Endothelial cell of umbilical vein (primary cell): ENCODE measurements at regions not wholly inside any gene's neighbourhood (a gene's known extent, or its start where the extent isn't known, plus 50 kb on each side); places are given as distances from the start of the nearest gene placed in this dataset.

ENCODE experiments used
- BruUV-seq: library from RNA; stranded (reverse); fragments of 400-500 nt; replicated peaks from 2 replicates; lab custom pipeline; 2021; lab: Mats Ljungman, UMichigan
- CTCF ChIA-PET: fragments of 300-600, 350-600 bp; sonication (Branson Sonifier 250); formaldehyde crosslinking; loops from one replicate; lab custom pipeline; 2021; ENCODE audit warnings: antibody characterized with exemption, inconsistent platforms; lab: Charles Lee
- POLR2A ChIA-PET: fragments of 300-600, 350-600 bp; sonication (Branson Sonifier 250); formaldehyde crosslinking; loops from one replicate; lab custom pipeline; 2021; ENCODE audit warnings: antibody characterized with exemption, inconsistent platforms; lab: Charles Lee
- DNase-seq: peaks from one replicate; pipeline ENCODE4 v3.0.0-alpha.2; 2011; ENCODE audit warnings: low read depth, low spot score
- FAIRE-seq: peaks from 2 replicates; lab custom pipeline; 2011; peaks lifted over from hg19 to GRCh38; lab: Jason Lieb, UNC
- H2AFZ ChIP-seq: 2 replicates; pipeline ENCODE4 v1.6.0; 2012; ENCODE audit warnings: low read depth, low read length, control low read depth, inconsistent platforms
- H3K27ac ChIP-seq: 2 replicates; pipeline ENCODE4 v1.5.1; 2011; ENCODE audit warnings: low read depth, mild to moderate bottlenecking, control low read depth, low read length, moderate library complexity; ENCODE audit not compliant: insufficient read depth
- H3K27me3 ChIP-seq, 2 experiments: 2 replicates each; pipeline versions ENCODE4 v1.6.0 to v1.6.1; 2011; ENCODE audit warnings: low read length in 2 of 2, mixed read lengths in 1 of 2; ENCODE audit not compliant: control insufficient read depth in 2 of 2, insufficient read depth in 2 of 2
- H3K36me3 ChIP-seq, 2 experiments: 2 replicates in 1 of 2; 3 replicates in 1 of 2; pipeline ENCODE4 v1.5.1; 2011; ENCODE audit warnings: low read length in 2 of 2, mild to moderate bottlenecking in 1 of 2, moderate library complexity in 1 of 2; ENCODE audit not compliant: control insufficient read depth in 2 of 2, insufficient read depth in 2 of 2; ENCODE audit errors: extremely low read depth in 1 of 2
- H3K4me1 ChIP-seq: 3 replicates; pipeline ENCODE4 v1.5.1; 2011; ENCODE audit warnings: mild to moderate bottlenecking, low read length; ENCODE audit not compliant: control insufficient read depth, insufficient read depth; ENCODE audit errors: extremely low read depth
- H3K4me2 ChIP-seq: 2 replicates; pipeline ENCODE4 v1.6.1; 2011; ENCODE audit warnings: low read length, control low read depth, mixed read lengths; ENCODE audit not compliant: insufficient read depth
- H3K4me3 ChIP-seq, 3 experiments: fragments of 200-600 bp in 1 of 3; sonication (generic), shearing (Covaris generic) in 1 of 3; replicated peaks in 1 of 3; 2 replicates each; pipeline ENCODE4 v1.5.1; 2011 to 2016; ENCODE audit warnings: control low read depth in 3 of 3, low read length in 3 of 3, mild to moderate bottlenecking in 2 of 3, inconsistent platforms in 1 of 3, low read depth in 1 of 3, moderate library complexity in 1 of 3; ENCODE audit not compliant: insufficient read depth in 1 of 3
- H3K79me2 ChIP-seq: 2 replicates; pipeline ENCODE4 v1.6.0; 2012; ENCODE audit warnings: low read length, inconsistent platforms; ENCODE audit not compliant: control insufficient read depth, insufficient read depth
- H3K9ac ChIP-seq: replicated peaks from 2 replicates; pipeline ENCODE3; 2011; ENCODE audit warnings: low read length, control low read depth; ENCODE audit not compliant: insufficient read depth; ENCODE audit errors: extremely low read depth
- H3K9me1 ChIP-seq: replicated peaks from 3 replicates; pipeline ENCODE4 v1.6.0; 2011; ENCODE audit warnings: mild to moderate bottlenecking, low read length; ENCODE audit not compliant: control insufficient read depth, insufficient read depth; ENCODE audit errors: extremely low read depth
- H3K9me3 ChIP-seq: replicated peaks from 2 replicates; pipeline ENCODE4 v1.5.1; 2012; ENCODE audit warnings: low read length, inconsistent platforms; ENCODE audit not compliant: control insufficient read depth, insufficient read depth
- H4K20me1 ChIP-seq: replicated peaks from 2 replicates; pipeline ENCODE3; 2011; ENCODE audit warnings: mild to moderate bottlenecking, low read length; ENCODE audit not compliant: control insufficient read depth, insufficient read depth; ENCODE audit errors: extremely low read depth
- EZH2 ChIP-seq: IDR thresholded peaks from 2 replicates; pipeline ENCODE4 v1.6.1; 2012; ENCODE audit warnings: borderline replicate concordance, low read depth, mild to moderate bottlenecking, moderate library complexity, low read length, inconsistent platforms; ENCODE audit not compliant: severe bottlenecking
- FOS ChIP-seq: IDR thresholded peaks from 2 replicates; pipeline ENCODE4 v1.6.1; 2011; ENCODE audit warnings: mild to moderate bottlenecking, low read length, moderate library complexity, borderline replicate concordance; ENCODE audit not compliant: insufficient read depth
- GATA2 ChIP-seq: IDR thresholded peaks from 2 replicates; pipeline ENCODE4 v1.7.0; 2011; ENCODE audit warnings: low read depth, mild to moderate bottlenecking, moderate library complexity, mixed read lengths, low read length; ENCODE audit not compliant: insufficient read length, insufficient read depth
- JUN ChIP-seq: IDR thresholded peaks from 2 replicates; pipeline ENCODE4 v1.6.1; 2011; ENCODE audit warnings: borderline replicate concordance, low read depth; ENCODE audit not compliant: insufficient read length, insufficient read depth
- MAX ChIP-seq: IDR thresholded peaks from 2 replicates; pipeline ENCODE4 v1.6.1; 2011; ENCODE audit not compliant: insufficient read depth, insufficient read length
- MYC ChIP-seq: IDR thresholded peaks from one replicate; pipeline ENCODE4 v1.6.1; 2011; ENCODE audit warnings: mild to moderate bottlenecking, low read depth, low read length
- POLR2A ChIP-seq: IDR thresholded peaks from 2 replicates; pipeline ENCODE4 v1.6.1; 2012; ENCODE audit warnings: low read depth, mild to moderate bottlenecking, control low read depth, low read length
- POLR2AphosphoS5 ChIP-seq: IDR thresholded peaks from 2 replicates; pipeline ENCODE4 v1.6.1; 2012; ENCODE audit warnings: low read depth, mild to moderate bottlenecking, control low read depth, low read length, moderate library complexity; ENCODE audit not compliant: insufficient read depth
- dilution Hi-C: fragments of 300-500 bp; cut with MboI; formaldehyde crosslinking; loops from one replicate; pipeline ENCODE4 v1.15.0; 2019; ENCODE audit warnings: low sequenced_read_pairs; ENCODE audit not compliant: extremely low pct_ligation_motif_present
- intact Hi-C: fragments of 100-400 bp; cut with micrococcal nuclease; formaldehyde crosslinking; loops from one replicate; pipeline ENCODE4 v1.10.0; 2022
- TF ChIP-seq, protein P1 (sequence below), 2 donors: IDR thresholded peaks; 1 replicate in 1 of 2; 2 replicates in 1 of 2; pipeline ENCODE4 v1.5.1; 2011; ENCODE audit warnings: low read length in 2 of 2, mild to moderate bottlenecking in 2 of 2, moderate library complexity in 2 of 2, control low read depth in 1 of 2, inconsistent platforms in 1 of 2, low read depth in 1 of 2; ENCODE audit not compliant: insufficient read depth in 1 of 2; ENCODE audit errors: extremely low read depth in 1 of 2

GRCh38 chr17:34458266-34458665 is 95.2 kb upstream of the CCL1 start:
- no peak for DNase-seq
- Histone ChIP-seq H4K20me1 (no peaks in the 10 kb centered on the region), H3K9me1 (no peaks in the 10 kb centered on the region), H3K79me2 (no peaks in the 10 kb centered on the region), H3K4me3 (no peak overlapping the region), H3K9me3 (no peaks in the 10 kb centered on the region), H3K36me3 (no peaks in the 10 kb centered on the region), H3K27me3 (no peaks in the 10 kb centered on the region), H3K9ac (no peak overlapping the region), H3K4me1 (no peaks in the 10 kb centered on the region), H3K27ac (no peak overlapping the region), H2AFZ (no peak overlapping the region), H3K4me2 (no peak overlapping the region)
- FAIRE-seq, result no peak
- POLR2A ChIA-PET, result no interaction called here
- CTCF ChIA-PET, result no interaction called here
- intact Hi-C loops (no loop called here), dilution Hi-C loops (no loop called here)
- BruUV-seq, result no TSS peak
- TF ChIP-seq POLR2AphosphoS5 (no peak), MAX (no peak), FOS (no peak)

GRCh38 chr17:34456121-34456520 is 93.1 kb upstream of the CCL1 start:
- dilution Hi-C loops (no loop called here), intact Hi-C loops (no loop called here)
- no peak overlapping the region for H3K27ac ChIP-seq
- ChIA-PET POLR2A (no interaction called here), CTCF (no interaction called here)
- H4K20me1 ChIP-seq, result no peaks in the 10 kb centered on the region
- H3K4me1 ChIP-seq, result no peaks in the 10 kb centered on the region
- no peaks in the 10 kb centered on the region for H3K79me2 ChIP-seq
- H3K4me2 ChIP-seq, result no peak overlapping the region
- DNase-seq (no peak), FAIRE-seq (no peak)
- H2AFZ ChIP-seq, result no peak overlapping the region
- TF ChIP-seq EZH2, result no peak
- TF ChIP-seq POLR2AphosphoS5, result no peak
- TF ChIP-seq POLR2A, result no peak
- no peak for TF ChIP-seq MYC
- TF ChIP-seq FOS, result no peak
- TF ChIP-seq GATA2, result no peak
- no peak for TF ChIP-seq MAX
- TF ChIP-seq, protein P1, sequence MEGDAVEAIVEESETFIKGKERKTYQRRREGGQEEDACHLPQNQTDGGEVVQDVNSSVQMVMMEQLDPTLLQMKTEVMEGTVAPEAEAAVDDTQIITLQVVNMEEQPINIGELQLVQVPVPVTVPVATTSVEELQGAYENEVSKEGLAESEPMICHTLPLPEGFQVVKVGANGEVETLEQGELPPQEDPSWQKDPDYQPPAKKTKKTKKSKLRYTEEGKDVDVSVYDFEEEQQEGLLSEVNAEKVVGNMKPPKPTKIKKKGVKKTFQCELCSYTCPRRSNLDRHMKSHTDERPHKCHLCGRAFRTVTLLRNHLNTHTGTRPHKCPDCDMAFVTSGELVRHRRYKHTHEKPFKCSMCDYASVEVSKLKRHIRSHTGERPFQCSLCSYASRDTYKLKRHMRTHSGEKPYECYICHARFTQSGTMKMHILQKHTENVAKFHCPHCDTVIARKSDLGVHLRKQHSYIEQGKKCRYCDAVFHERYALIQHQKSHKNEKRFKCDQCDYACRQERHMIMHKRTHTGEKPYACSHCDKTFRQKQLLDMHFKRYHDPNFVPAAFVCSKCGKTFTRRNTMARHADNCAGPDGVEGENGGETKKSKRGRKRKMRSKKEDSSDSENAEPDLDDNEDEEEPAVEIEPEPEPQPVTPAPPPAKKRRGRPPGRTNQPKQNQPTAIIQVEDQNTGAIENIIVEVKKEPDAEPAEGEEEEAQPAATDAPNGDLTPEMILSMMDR (IDR thresholded peaks at IDR 0.05; ENCODE audit: extremely low read depth in 1 of 2, insufficient read depth in 1 of 2, low read depth in 1 of 2, low read length in 2 of 2), result no peak
- no peak for TF ChIP-seq JUN
- no peak overlapping the region for H3K9ac ChIP-seq
- H3K4me3 ChIP-seq, result no peak overlapping the region
- H3K9me1 ChIP-seq, result no peaks in the 10 kb centered on the region
- BruUV-seq, result no TSS peak
- H3K27me3 ChIP-seq, result no peaks in the 10 kb centered on the region
- H3K9me3 ChIP-seq, result no peaks in the 10 kb centered on the region
- H3K36me3 ChIP-seq, result no peaks in the 10 kb centered on the region
